Pancreas (tissue), 10 donors: ENCODE measurements at regions not wholly inside any gene's neighbourhood (a gene's known extent, or its start where the extent isn't known, plus 50 kb on each side); places are given as distances from the start of the nearest gene placed in this dataset.

Experiments
- ATAC-seq, 4 donors: fragments of 200-7000 bp; cut with Tn5 transposase; one replicate each; pipeline versions ENCODE4 v1.8.0 to v1.9.1; 2020; ENCODE audit warnings: mild to moderate bottlenecking in 4 of 4, moderate library complexity in 4 of 4
- DNase-seq, 6 donors: peaks; one replicate each; pipeline ENCODE4 v3.0.0-alpha.2; 2020
- FAIRE-seq: peaks from 2 replicates; lab custom pipeline; 2012; peaks lifted over from hg19 to GRCh38; lab: Jason Lieb, UNC
- H3K27ac ChIP-seq, 4 donors: fragments of 200-600 bp; sonication (generic); 1 replicate in 3 of 4; 2 replicates in 1 of 4; pipeline versions ENCODE4 v1.5.0 to v1.8.0; 2020
- H3K27me3 ChIP-seq, 4 donors: fragments of 200-600 bp; one replicate each; pipeline ENCODE4 v1.8.0; 2021
- H3K36me3 ChIP-seq, 3 donors: fragments of 200-600 bp; sonication (generic) in 1 of 3; one replicate each; pipeline versions ENCODE4 v1.5.0 to v1.8.0; 2020 to 2021
- H3K4me1 ChIP-seq, 3 donors: fragments of 200-600 bp; one replicate each; pipeline ENCODE4 v1.8.0; 2021
- H3K4me3 ChIP-seq, 4 donors: fragments of 200-600 bp; sonication (generic) in 2 of 4; one replicate each; pipeline versions ENCODE4 v1.5.0 to v1.8.0; 2020 to 2021
- H3K9me3 ChIP-seq, 4 donors: fragments of 200-600 bp; one replicate each; pipeline ENCODE4 v1.8.0; 2021
- WGBS, 2 donors: extraction: QIAGEN DNeasy Blood & Tissue Kit; methylation state at CpG; one replicate each; pipeline ENCODE4 v1.1.7; 2013; 5-methylcytosine and 5-hydroxymethylcytosine counted together
- intact Hi-C, 3 donors: fragments of 100-400 bp; cut with DNase I; formaldehyde crosslinking; loops; one replicate each; pipeline versions ENCODE4 v1.11.1 to v1.14.2; 2022
- TF ChIP-seq, protein P1 (sequence below), 4 donors: fragments of 200-600 bp; sonication (generic) in 3 of 4; IDR thresholded peaks; one replicate each; pipeline versions ENCODE4 v1.5.0 to v1.8.0; 2021; ENCODE audit warnings: antibody characterized with exemption in 4 of 4
- donor health status: healthy with polysubstance abuse.
- donor health status: DM: no; HTN: no; CAD: no; lungs with moderate emphysema.
- donor health status: DM: no; HTN: no; CAD: no.
- donor health status: control.
- donor health status: control.
- donor health status: Bipolar disorder and iron deficiency.
- donor health status: DM: yes; HTN: yes; CAD: no.
- donor health status: DM: no; HTN: no; CAD: no.
- donor health status: DM: no; HTN: no; CAD: no.
- donor health status: DM: yes; HTN: yes; CAD: no.

- no peak for ATAC-seq
- no peak overlapping the region for H3K27ac ChIP-seq
- H3K4me3 ChIP-seq: no peak overlapping the region
- no peaks in the 10 kb centered on the region for H3K4me1 ChIP-seq
- TF ChIP-seq, protein P1, sequence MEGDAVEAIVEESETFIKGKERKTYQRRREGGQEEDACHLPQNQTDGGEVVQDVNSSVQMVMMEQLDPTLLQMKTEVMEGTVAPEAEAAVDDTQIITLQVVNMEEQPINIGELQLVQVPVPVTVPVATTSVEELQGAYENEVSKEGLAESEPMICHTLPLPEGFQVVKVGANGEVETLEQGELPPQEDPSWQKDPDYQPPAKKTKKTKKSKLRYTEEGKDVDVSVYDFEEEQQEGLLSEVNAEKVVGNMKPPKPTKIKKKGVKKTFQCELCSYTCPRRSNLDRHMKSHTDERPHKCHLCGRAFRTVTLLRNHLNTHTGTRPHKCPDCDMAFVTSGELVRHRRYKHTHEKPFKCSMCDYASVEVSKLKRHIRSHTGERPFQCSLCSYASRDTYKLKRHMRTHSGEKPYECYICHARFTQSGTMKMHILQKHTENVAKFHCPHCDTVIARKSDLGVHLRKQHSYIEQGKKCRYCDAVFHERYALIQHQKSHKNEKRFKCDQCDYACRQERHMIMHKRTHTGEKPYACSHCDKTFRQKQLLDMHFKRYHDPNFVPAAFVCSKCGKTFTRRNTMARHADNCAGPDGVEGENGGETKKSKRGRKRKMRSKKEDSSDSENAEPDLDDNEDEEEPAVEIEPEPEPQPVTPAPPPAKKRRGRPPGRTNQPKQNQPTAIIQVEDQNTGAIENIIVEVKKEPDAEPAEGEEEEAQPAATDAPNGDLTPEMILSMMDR (IDR thresholded peaks at IDR 0.05): no peak
- no peaks in the 10 kb centered on the region for H3K9me3 ChIP-seq
- no peak for FAIRE-seq
- H3K36me3 ChIP-seq: no peaks in the 10 kb centered on the region
- intact Hi-C loops: no loop called here
- DNase-seq: no peak
- no peaks in the 10 kb centered on the region for H3K27me3 ChIP-seq
Measured at GRCh38 chr3:165716592-165716991, 120.6 kb downstream of the BCHE start.

DNA sequence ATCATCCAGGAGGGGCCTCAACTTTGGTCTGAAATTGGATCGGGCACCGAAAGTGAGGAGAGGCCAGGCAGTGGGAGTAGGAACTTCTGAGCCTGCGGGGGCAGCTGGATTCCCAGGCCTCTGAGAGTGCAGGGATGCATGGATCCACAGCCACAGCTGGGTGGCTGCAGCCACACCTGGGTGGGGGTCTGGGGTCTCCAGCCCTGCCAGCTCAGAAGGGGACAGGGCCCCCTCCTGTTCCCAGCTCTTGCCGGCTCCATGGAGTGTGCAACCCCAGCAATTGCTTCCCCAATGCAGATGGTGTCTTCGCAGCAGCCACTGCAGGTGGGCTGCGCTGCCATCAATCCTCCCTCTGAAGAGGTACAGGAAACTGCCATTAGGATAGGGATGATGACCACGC is 123.7 kb downstream of the BCHE start:
- DNase-seq (peak in 1 of 6 donors; percentile 26), FAIRE-seq (no peak), ATAC-seq (no peak)
- TF ChIP-seq, protein P1 (IDR thresholded peaks at IDR 0.05): no peak
- Histone ChIP-seq H3K4me1 (no peaks in the 10 kb centered on the region), H3K36me3 (no peaks in the 10 kb centered on the region), H3K9me3 (no peaks in the 10 kb centered on the region), H3K4me3 (no peak overlapping the region), H3K27ac (no peak overlapping the region), H3K27me3 (no peaks in the 10 kb centered on the region)
- intact Hi-C loops: no loop called here
- WGBS, 2 donors: 93 to 98% methylated on average over 6 to 7 of the region's 7 CpGs

GRCh38 chr3:165712382-165712781 is 124.8 kb downstream of the BCHE start:
- DNase-seq: peak in 1 of 6 donors; percentile 34
- Histone ChIP-seq H3K4me3 (no peak overlapping the region), H3K4me1 (no peaks in the 10 kb centered on the region), H3K36me3 (no peaks in the 10 kb centered on the region), H3K27me3 (no peaks in the 10 kb centered on the region), H3K9me3 (no peaks in the 10 kb centered on the region), H3K27ac (no peak overlapping the region)
- intact Hi-C loops: no loop called here
- 83 to 87% methylated on average over 8 of the region's 8 CpGs for WGBS, 2 donors
- no peak for ATAC-seq
- TF ChIP-seq, protein P1 (IDR thresholded peaks at IDR 0.05): no peak
- no peak for FAIRE-seq

GRCh38 chr3:165697910-165698309 is 139.3 kb downstream of the BCHE start:
- ATAC-seq (no peak), DNase-seq (no peak), FAIRE-seq (no peak)
- TF ChIP-seq, protein P1 (IDR thresholded peaks at IDR 0.05): no peak
- intact Hi-C loops: no loop called here
- no peaks in the 10 kb centered on the region for H3K4me1 ChIP-seq
- H3K36me3 ChIP-seq: no peaks in the 10 kb centered on the region
- H3K27ac ChIP-seq: no peak overlapping the region
- no peaks in the 10 kb centered on the region for H3K9me3 ChIP-seq
- no peaks in the 10 kb centered on the region for H3K27me3 ChIP-seq
- 93 to 94% methylated on average over 2 of the region's 2 CpGs for WGBS, 2 donors
- no peak overlapping the region for H3K4me3 ChIP-seq

DNA sequence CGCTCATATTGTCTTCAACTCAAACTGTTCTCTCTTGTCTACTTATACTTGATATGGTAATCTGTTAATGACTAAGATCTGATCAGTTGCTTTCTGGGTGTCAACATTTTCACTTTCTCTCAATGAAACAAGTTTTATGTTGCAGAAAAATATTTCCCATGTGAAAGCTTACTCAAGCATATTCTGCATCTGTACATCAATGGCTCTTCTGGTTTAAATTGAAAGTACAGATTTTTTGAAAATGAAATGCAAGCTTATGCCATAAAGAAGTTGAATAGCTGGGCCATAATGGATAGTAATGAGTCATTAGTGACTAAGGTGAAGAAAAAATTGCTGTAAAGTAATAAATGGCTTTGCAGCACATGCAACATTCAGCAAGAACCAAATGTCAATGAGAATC is 140.7 kb downstream of the BCHE start:
- FAIRE-seq (no peak), DNase-seq (no peak), ATAC-seq (no peak)
- Histone ChIP-seq H3K9me3 (no peaks in the 10 kb centered on the region), H3K36me3 (no peaks in the 10 kb centered on the region), H3K27ac (no peak overlapping the region), H3K27me3 (no peaks in the 10 kb centered on the region), H3K4me3 (no peak overlapping the region), H3K4me1 (no peaks in the 10 kb centered on the region)
- intact Hi-C loops: no loop called here
- 99 to 100% methylated on average over 1 of the region's 1 CpG for WGBS, 2 donors
- TF ChIP-seq, protein P1 (IDR thresholded peaks at IDR 0.05): no peak
